ENCODE measurements at regions not wholly inside any gene's neighbourhood (a gene's known extent, or its start where the extent isn't known, plus 50 kb on each side); places are given as distances from the start of the nearest gene placed in this dataset.

DNA sequence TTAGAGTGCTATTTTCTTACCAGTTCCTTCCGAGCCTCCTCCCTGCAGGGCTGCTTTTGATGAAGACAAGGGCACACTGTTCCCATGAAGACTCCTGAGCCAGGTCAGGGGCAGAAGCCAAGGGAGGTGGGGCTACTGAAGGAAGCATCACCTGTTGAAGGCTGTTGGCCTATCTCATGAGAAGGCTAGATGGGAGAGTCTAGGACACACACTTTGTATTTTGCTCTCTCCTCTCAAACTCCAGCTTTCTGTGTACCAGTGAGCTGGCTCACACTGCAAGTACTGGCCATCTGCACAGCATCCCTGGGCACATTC, 683.2 kb upstream of the ID4 start:
- TF ChIP-seq, protein P1, sequence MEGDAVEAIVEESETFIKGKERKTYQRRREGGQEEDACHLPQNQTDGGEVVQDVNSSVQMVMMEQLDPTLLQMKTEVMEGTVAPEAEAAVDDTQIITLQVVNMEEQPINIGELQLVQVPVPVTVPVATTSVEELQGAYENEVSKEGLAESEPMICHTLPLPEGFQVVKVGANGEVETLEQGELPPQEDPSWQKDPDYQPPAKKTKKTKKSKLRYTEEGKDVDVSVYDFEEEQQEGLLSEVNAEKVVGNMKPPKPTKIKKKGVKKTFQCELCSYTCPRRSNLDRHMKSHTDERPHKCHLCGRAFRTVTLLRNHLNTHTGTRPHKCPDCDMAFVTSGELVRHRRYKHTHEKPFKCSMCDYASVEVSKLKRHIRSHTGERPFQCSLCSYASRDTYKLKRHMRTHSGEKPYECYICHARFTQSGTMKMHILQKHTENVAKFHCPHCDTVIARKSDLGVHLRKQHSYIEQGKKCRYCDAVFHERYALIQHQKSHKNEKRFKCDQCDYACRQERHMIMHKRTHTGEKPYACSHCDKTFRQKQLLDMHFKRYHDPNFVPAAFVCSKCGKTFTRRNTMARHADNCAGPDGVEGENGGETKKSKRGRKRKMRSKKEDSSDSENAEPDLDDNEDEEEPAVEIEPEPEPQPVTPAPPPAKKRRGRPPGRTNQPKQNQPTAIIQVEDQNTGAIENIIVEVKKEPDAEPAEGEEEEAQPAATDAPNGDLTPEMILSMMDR (conservative IDR thresholded peaks at IDR 0.05) = no peak
- no peak for TF ChIP-seq ZFX (IDR thresholded peaks at IDR 0.05)
